DMS53 treated with DMSO at 0.1 percent for 48 hours (cell line): ENCODE measurements at regions not wholly inside any gene's neighbourhood (a gene's known extent, or its start where the extent isn't known, plus 50 kb on each side); places are given as distances from the start of the nearest gene placed in this dataset.

Source experiments
- DNase-seq: peaks from one replicate; lab custom pipeline; 2025; ENCODE audit not compliant: unreplicated experiment; lab: John Stamatoyannopoulos, UW

DNA sequence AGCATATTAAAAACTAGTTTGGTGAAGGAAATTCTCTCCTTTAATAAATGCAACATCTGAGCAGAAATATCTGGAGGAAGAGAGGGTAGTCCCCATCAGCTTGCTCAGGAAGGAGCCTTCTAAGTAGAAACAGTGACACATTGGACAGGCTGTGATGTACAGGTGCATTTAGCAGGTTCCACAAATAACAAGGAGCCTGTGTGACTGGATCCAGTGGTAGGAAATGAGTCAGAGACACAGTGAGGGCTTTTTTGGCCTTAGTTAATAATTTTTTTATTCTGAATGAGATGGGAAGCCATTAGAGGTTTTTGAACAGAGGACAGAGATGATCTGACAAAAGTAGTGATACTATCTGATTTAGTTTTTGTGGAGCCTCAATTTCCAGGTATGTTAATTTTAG lies 738.9 kb upstream of the PTBP2 start:
- DNase-seq = no peak

DNA sequence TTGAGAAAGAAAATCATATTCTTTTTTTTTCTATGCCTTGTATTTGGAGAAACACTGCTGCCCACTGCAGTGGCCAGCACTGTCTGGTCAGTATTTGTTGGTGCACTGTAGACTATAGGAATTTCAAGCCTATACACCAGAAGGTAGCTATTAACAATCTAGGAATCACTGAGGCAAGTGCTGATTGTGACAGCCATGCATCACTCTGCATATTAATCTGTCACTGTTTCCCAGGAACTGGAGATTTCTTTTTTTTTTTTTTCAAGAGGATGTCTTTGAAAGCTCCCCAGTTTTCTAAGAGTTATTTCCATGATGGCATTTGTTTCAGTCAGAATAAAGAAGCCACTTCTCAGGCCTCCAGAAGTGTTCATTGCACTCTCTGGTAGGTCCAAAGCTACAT lies 737.8 kb upstream of the PTBP2 start:
- no peak for DNase-seq

DNA sequence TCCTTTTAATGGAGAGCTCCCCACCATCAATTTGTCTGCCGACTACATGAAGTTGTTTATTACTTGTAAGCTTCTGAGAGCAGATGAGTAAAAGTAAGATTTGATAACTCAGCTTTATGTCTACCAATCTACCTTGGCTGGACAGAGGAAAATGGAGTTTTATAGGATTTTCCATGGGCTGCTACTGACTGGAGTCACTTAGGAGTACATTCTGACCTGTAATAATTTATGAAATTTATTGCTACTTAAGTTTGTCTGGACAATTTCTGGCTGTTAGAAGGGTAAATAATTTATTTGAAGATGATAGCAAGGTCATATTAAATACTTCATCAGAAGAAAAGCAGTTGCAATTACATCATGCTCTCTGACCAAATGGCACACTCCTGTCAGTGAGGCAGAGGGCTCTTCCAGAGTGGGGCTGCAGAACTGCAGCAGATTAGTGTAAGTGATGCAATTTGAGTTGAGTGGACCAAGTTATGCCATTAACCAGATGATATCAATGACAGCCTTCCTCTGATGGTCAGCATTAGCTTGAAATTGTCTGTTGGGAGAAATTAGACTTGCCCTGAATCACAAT lies 736.7 kb upstream of the PTBP2 start:
- no peak for DNase-seq

DNA sequence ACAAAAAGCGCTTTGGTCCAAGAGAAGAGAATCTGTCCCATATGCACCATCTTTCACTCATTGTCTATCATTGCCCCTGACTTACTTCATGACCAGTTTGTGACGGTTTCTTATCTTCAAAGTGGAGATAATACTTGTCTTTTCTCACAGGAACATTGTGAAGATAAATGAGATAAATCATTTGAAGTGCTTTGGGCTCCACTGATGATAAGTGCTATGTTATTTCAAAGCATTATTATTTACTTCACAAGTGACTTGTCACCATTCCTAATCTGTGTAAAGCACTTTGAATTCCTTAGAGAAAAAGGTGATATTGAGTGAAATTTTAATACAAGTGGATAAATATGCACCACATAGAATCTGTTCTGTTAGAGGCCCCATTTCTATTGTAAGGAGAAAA lies 731.6 kb upstream of the PTBP2 start:
- no peak for DNase-seq

DNA sequence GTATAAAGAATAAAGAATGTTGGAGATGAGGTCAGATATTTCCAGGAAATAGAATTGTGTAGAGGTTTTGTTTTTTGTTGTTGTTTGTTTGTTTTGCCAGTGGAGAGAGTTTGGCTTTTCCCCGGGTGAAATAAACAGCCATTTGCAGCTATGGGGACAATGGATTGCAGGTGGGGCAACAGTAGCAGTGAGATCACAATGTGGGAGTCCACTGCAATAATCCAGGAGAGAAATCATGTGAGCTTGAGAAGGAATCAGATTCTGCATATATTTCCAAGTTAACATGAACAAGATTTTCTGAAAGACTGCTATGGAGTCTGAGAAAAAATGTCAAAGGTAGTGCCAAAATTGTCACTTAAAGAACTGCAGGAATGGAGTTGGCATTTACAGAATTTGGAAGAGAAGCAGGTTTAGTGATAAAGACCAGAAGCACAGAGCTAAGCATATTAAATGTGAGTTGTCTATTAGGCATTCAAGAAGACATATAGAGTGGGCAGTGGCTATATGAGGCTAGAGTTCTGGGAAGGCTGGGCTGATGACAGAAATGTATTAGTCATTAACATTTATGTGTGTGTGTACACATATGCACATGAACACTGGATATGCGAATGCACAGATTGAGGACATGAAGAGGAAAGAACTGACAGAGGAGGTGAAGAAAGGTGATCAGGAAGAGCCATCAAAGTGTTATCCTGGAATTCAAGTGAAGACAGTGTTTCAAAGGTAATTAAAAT lies 729.6 kb upstream of the PTBP2 start:
- no peak for DNase-seq

DNA sequence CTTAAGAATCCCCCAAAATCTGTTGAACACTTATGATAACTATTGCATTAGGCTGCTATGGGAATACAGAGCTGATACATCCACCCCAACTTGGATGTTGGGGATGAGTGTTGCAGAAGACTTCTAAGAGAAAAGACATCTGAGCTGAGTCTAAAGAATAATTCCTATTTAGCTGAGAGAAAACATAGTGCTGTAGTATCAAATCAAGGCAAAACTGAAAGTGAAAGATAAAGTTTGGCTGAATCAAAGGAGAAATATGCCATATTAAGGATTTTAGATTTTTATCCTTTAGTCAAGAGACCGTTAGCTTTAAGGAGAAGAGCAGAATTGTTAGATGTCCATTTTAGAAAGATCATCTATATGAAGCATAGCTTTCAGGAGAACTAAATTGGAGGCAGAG lies 726.9 kb upstream of the PTBP2 start:
- no peak for DNase-seq

DNA sequence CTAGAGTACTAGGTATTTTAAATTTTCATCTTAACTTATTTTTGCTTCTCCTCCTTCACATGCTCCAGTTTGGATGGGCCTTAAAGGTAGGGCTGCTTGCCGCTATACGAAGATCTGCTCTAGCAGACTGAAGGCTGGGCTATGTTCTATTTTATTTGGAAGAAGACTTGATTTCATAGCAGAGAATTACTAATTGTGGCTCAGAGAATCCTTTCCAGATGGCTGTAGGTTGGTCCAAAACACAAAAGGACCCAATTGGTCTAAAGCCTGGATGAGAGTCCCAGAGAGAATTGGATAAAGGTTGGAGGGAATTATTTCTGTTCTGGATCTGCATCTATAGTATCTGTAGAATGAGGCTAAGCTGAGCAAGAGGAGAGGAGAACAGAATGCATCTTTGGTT lies 719.4 kb upstream of the PTBP2 start:
- DNase-seq = no peak

DNA sequence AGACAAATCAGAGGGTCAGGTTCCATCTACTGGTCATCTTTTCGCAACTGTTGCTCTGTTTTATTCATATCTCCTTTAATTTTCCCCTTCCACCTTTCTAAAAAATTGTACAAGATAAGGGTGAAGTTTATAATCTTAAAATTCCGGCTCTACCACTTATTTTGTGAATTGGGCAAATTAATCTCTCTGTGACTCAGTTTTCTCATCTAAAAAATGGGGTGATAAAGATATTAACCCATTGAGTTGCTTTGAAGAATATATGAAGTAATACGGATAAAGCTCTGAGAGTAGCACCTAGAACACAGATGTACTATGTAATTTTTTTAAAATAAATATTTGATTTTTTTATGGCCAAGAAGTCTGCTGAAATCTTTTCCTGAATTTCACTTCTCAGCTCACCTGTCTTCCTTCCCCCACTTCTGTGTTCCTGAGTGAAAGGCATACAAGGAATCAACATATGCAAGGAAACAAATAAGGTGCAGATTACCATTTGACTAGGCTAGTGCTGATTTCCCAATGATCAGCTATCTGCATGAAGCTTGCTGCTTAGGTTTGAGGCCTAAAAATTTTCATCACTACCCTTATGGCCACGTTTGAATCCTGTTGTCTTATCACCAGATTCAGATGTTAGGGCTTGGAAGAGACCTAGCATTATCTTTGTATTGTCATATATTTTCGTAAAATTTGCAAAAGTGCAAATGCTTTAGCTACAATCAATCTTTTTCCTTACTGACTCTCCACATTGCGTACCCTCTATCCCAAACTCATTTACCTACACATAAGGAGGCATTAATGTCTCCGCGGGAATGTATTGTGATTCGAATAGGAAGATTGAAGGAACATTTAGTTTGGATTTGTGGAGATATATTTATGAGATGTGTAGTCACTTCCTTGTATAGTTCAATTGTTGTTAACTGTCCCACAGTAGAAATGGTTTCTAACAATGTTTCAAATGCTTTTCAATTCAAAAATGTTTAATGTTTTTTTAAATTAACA lies 718.3 kb upstream of the PTBP2 start:
- DNase-seq = no peak

DNA sequence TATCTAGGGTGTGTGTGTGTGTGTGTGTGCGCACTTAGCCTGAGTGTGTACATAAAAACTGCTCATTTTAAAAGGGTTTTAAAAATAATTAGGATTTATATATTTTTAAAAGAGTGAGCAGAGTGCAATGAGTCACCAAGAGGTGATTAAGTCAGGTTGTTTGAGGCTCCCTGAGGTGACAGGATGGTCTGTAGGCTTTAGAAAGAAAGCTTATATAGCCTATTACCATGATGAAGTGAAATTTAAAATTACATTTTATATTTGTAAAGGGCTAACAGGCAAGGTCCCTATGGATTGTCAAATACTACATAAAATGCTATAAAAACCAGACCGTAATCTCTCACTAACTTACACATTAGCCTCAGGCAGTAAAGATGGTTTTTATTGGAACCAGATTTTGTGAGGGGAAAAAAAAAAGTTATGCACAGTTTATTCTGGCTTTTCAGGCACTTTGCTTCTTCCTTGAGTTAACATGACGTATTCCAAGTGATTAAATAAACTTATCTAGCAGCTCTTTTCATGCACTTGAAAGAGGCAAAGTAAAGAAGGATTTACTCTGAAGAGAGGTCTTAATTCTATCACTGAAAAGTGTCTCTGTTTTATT lies 711.7 kb upstream of the PTBP2 start:
- DNase-seq = no peak

DNA sequence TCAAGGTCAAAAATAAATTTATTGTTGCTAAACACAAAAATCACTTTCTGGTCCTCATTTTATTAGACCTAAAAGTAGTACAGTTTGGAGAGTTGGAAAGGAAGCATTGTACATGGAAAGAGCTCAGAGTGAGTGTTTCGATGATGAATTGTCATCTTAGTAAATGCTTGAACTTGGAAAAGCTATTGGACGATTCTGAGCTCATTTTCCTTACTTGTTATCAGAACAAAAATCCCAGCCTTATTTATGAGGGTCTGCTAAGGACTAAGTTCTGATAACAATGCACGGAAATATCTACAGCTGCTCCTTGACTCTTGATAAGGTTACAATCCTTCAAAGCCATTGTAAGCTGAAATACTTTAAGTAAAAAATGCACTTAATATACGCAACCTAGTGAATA lies 710.0 kb upstream of the PTBP2 start:
- no peak for DNase-seq

DNA sequence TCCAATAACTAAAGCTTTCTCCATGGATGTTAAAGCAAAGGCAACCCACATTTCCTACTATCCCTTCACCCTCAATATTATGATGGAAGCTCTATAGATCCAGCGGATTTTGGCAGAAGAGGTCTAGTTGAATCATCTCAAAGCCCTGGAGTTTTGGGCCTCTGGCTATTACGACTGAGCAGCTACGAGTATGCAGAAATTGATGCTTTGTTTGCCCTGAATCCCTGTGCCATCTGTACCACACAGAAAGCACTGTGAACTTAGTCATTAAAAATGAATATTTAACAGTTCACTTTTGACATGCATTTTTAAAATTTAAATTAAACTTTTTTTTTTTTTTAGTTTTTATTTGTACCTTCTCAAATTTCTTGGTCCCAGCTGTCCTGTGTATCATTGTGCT lies 705.4 kb upstream of the PTBP2 start:
- DNase-seq = no peak

DNA sequence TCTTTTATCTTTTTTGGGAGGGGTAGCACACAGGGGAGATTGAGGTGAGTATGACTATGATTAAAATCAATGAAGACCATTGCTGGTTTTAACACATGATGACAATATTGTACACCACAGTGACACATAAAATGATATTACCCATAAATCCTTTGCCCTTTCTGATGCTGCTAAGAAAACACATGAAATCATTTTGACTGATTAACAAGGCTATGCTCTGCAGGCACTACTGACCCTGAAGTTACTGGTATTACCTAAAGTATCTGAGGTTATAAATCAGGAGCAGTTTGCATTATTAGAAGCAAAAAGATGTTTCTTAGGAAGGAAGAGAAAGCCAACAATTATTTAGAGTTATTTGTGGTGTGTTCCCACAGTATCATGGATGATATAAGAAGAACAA lies 701.2 kb upstream of the PTBP2 start:
- no peak for DNase-seq

DNA sequence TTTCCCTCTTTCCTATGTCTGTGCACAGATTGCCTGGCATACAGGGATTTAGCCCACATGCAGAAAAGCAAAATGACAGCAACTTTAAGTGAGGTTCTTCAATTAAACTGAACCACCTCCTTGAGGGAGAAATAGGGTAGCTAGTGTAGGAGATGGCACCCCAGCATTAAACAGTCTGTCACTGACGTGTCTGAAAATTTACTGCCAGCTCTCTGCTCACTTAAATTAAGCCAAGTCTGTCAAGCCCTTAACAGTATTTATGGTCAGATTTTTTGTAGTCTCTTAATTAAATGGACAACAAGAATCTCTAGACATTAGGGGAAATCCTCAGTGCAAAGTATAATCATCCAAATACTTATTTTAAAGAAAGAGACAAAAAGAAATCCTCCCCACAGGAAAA lies 696.5 kb upstream of the PTBP2 start:
- DNase-seq = no peak

DNA sequence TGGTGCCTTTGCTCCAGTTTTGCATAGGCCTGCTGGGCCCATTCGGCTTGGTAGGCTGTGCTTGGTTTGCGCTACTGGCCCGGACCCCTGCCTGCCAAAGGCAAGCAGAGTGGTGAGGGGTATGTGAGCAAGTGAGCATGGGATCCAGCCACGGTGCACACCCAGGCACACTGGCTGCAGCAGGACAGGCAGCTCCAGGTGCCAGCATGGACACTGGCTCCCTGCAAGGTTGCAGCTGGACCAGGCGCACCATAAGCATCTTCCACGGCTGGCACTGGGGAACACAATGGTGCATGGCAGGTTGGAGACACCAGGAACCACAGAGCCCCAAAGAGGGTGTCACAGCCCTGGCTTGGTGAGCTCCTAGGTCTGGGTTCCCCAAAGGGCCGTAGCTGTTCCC lies 693.5 kb upstream of the PTBP2 start:
- no peak for DNase-seq

DNA sequence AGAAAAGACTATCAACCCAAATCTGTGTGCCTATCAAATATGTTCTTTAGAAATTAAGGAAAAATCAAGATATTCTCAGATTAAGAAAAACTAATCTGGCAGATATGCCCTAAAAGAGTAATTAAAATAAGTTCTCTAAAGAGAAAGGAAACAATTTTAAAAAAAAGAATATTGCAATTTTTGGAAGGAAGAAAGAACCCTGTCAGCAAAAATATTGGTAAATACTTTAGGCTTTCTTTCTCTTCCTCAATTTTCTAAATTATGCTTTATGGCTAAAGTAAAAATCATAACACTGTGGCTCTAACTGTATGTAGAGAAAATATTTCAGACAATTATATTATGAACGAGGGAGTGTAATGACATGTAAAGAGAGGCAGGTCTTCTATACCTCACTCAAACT lies 691.3 kb upstream of the PTBP2 start:
- DNase-seq = no peak

DNA sequence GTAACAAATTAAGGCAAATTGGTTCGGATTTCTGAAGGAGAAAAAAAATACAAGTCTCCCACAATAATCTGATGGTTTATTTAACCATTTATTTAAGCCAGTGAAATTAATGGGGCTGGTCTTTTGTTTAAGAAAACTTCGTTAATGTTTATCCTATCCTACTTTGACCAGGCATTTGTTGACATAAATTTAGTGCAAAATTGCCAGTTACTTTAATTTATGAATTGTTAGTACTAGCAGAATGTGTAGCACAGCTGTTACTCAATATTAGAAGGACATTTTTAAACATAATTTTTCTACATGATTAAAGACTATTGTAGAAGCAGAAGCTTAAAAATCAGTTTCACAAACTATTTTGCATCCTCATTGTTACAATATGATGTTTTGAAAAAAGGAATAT lies 687.6 kb upstream of the PTBP2 start:
- DNase-seq = no peak

DNA sequence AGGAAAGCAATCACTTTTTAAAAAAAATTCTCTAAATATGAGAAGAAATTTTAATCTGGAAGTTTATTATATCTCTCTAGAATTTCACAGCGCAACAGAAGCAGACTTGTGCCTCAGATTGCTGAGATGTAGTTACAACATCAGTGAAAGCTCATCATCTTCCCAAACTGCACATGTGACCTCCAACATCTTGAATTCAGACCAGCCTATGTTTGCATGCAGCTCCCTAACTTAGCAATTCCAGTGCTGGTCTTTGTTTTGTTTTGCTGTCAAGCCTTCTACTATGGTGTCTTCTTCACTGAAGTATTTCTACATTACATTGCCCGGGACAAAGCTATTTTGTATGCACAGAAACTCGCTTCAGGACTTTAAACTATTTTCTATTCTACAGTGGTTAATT lies 684.8 kb upstream of the PTBP2 start:
- no peak for DNase-seq

DNA sequence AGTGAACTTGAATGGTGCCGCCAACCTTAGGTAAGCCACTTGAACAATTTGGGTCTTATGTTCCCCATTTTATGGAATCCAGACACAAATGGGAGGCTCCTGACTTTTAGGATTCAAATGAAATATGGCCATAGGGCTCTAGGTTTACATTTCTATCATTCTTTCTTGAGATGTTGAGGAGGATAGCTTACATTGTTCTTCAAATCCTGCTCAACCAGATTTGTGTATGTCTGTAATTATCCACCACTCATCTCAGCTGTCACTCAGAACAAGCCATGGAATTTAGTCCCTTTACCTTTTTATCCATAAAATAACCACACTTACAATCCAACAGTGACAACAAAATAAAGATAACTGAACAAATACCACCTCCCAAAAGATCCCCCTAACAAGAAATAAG lies 682.9 kb upstream of the PTBP2 start:
- no peak for DNase-seq

DNA sequence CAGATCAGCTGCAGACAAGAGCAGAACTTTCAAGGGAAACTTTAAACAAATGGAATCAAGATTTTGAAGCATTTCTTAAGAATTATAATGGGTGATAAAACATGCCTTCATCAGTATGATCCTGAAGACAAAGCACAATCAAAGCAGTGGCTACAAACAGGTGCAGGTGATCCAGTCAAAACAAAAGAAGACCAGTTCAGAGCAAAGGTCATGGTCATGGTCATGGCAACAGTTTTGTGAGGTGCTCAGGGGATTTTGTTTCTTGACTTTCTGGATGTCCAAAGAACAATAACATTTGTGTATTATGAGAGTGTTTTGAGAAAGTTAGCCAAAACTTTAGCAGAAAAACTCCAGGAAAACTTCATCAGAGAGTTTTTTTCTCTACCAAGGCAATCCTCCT lies 681.7 kb upstream of the PTBP2 start:
- DNase-seq = no peak

DNA sequence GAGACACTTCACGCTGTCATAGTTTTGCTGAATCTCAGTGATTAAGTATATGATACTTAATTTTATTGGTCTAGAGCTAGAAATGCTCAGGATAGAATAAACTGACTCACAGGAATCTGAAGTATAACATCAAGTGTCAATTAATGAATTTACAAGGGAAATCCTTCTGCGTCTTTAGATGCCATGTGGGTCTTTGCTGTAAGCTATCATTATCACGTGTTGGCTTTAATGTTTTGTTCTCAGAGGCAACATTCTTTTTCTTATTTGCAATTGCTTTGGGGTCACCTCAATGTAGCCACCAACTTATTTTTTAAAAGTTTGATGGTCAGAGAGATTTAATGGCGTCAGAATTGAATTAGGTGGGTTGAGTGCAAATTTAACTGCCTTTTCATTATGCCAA lies 680.1 kb upstream of the PTBP2 start:
- no peak for DNase-seq

DNA sequence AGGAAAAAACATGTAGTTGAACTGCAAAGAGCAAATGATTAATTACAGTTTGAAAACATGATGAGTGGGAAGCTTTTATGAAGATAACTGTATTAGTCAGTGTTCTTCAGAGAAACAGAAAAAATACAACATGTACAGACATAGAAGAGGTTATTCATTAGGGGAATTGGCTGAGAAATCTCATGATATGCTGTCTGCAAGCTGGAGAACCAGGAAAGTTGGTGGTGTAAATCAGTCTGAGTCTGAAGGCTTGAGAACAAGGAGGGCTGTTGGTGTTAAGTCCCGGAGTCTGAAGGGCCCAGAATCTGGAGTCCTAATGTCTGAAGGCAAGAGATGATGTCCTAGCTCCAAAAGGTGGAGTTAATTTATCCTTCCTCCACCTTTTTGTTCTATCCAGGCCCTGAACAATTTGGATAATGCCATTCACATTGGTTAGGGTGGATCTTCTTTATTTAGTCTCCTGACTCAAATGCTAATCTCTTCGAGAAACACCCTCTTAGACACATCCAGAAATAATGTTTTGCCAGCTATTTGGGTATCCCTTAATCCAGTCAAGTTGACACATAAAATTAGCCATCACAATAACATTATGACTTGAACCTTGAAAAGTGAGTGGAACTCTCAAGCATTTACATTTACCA lies 672.9 kb upstream of the PTBP2 start:
- DNase-seq = no peak
